H9 (cell line): ENCODE measurements at regions not wholly inside any gene's neighbourhood (a gene's known extent, or its start where the extent isn't known, plus 50 kb on each side); places are given as distances from the start of the nearest gene placed in this dataset.

ENCODE experiments used
- DNase-seq: peaks from one replicate; pipeline ENCODE4 v3.0.0-alpha.2; 2017
- H2AFZ ChIP-seq: one replicate; pipeline ENCODE4 v1.6.1; 2013; ENCODE audit warnings: mild to moderate bottlenecking, low read length, control low read depth, moderate library complexity
- H2AK5ac ChIP-seq: 2 replicates; pipeline ENCODE4 v1.6.1; 2013; ENCODE audit warnings: low read length, control low read depth, mixed read lengths; ENCODE audit not compliant: insufficient read length
- H2BK120ac ChIP-seq: one replicate; pipeline ENCODE4 v1.6.1; 2013; ENCODE audit warnings: low read depth, mild to moderate bottlenecking, low read length, control low read depth, inconsistent platforms; ENCODE audit not compliant: poor library complexity, severe bottlenecking
- H2BK12ac ChIP-seq: 2 replicates; pipeline ENCODE4 v1.6.1; 2013; ENCODE audit warnings: low read length, control low read depth, mixed read lengths, low read depth; ENCODE audit not compliant: insufficient read length
- H2BK15ac ChIP-seq: 2 replicates; pipeline ENCODE4 v1.6.1; 2013; ENCODE audit warnings: low read depth, low read length, control low read depth
- H2BK20ac ChIP-seq: one replicate; pipeline ENCODE4 v1.6.1; 2013; ENCODE audit warnings: low read depth, mild to moderate bottlenecking, low read length, control low read depth, inconsistent platforms; ENCODE audit not compliant: poor library complexity, severe bottlenecking
- H2BK5ac ChIP-seq: 2 replicates; pipeline ENCODE4 v1.6.1; 2013; ENCODE audit warnings: low read length, control low read depth, mixed read lengths; ENCODE audit not compliant: insufficient read length
- H3K14ac ChIP-seq: 2 replicates; pipeline ENCODE4 v1.6.1; 2013; ENCODE audit warnings: low read length, control low read depth; ENCODE audit not compliant: insufficient read depth
- H3K18ac ChIP-seq: 2 replicates; pipeline ENCODE4 v1.6.1; 2013; ENCODE audit warnings: low read depth, mild to moderate bottlenecking, mixed read lengths, low read length, control low read depth; ENCODE audit not compliant: insufficient read length
- H3K23ac ChIP-seq: 2 replicates; pipeline ENCODE4 v1.6.1; 2013; ENCODE audit warnings: low read length, control low read depth, mixed read lengths, low read depth; ENCODE audit not compliant: insufficient read length
- H3K23me2 ChIP-seq: 2 replicates; pipeline ENCODE4 v1.6.1; 2013; ENCODE audit warnings: low read depth, mild to moderate bottlenecking, mixed read lengths, low read length, control low read depth; ENCODE audit not compliant: insufficient read length, poor library complexity, severe bottlenecking
- H3K27ac ChIP-seq: 2 replicates; pipeline ENCODE4 v1.5.1; 2013; ENCODE audit warnings: low read length, control low read depth, mixed read lengths, low read depth; ENCODE audit not compliant: insufficient read length
- H3K27me3 ChIP-seq: 2 replicates; pipeline ENCODE4 v1.6.1; 2013; ENCODE audit warnings: low read length, control low read depth, inconsistent platforms; ENCODE audit not compliant: insufficient read depth
- H3K4ac ChIP-seq: 2 replicates; pipeline ENCODE4 v1.6.1; 2013; ENCODE audit warnings: low read depth, mild to moderate bottlenecking, control low read depth, inconsistent platforms, low read length, moderate library complexity
- H3K4me1 ChIP-seq: 2 replicates; pipeline ENCODE4 v1.6.1; 2013; ENCODE audit warnings: low read length, control low read depth, inconsistent platforms; ENCODE audit not compliant: insufficient read depth
- H3K4me2 ChIP-seq: 2 replicates; pipeline ENCODE4 v1.6.1; 2013; ENCODE audit warnings: low read length, control low read depth, mixed read lengths; ENCODE audit not compliant: insufficient read length, insufficient read depth
- H3K56ac ChIP-seq: 2 replicates; pipeline ENCODE4 v1.6.1; 2013; ENCODE audit warnings: low read depth, mild to moderate bottlenecking, mixed read lengths, low read length, control low read depth; ENCODE audit not compliant: insufficient read length
- H3K79me1 ChIP-seq: 2 replicates; pipeline ENCODE4 v1.6.1; 2013; ENCODE audit warnings: low read depth, mild to moderate bottlenecking, moderate library complexity, low read length, control low read depth, inconsistent platforms; ENCODE audit not compliant: insufficient read depth, poor library complexity, severe bottlenecking
- H3K79me2 ChIP-seq: 2 replicates; pipeline ENCODE4 v1.6.1; 2013; ENCODE audit warnings: low read length, control low read depth, inconsistent platforms; ENCODE audit not compliant: insufficient read depth
- H3K9ac ChIP-seq: 2 replicates; pipeline ENCODE4 v1.6.1; 2013; ENCODE audit warnings: low read length, control low read depth, mixed read lengths; ENCODE audit not compliant: insufficient read length; ENCODE audit errors: extremely low read depth
- H3K9me3 ChIP-seq: one replicate; pipeline ENCODE4 v1.6.1; 2013; ENCODE audit warnings: low read depth, low read length, inconsistent platforms; ENCODE audit not compliant: control insufficient read depth
- H3T11ph ChIP-seq: one replicate; pipeline ENCODE4 v1.6.1; 2013; ENCODE audit warnings: mild to moderate bottlenecking, low read length, control low read depth, inconsistent platforms
- H4K20me1 ChIP-seq: one replicate; pipeline ENCODE4 v1.6.1; 2013; ENCODE audit not compliant: control insufficient read depth, insufficient read length, insufficient read depth
- H4K5ac ChIP-seq: 2 replicates; pipeline ENCODE4 v1.6.1; 2013; ENCODE audit warnings: low read depth, mild to moderate bottlenecking, mixed read lengths, low read length, control low read depth; ENCODE audit not compliant: insufficient read length
- H4K8ac ChIP-seq: replicated peaks from 2 replicates; pipeline ENCODE4 v1.6.1; 2013; ENCODE audit warnings: low read length, control low read depth, mixed read lengths, low read depth; ENCODE audit not compliant: insufficient read length
- H4K91ac ChIP-seq: 2 replicates; pipeline ENCODE4 v1.6.1; 2013; ENCODE audit warnings: low read depth, mild to moderate bottlenecking, moderate library complexity, mixed read lengths, low read length, control low read depth; ENCODE audit not compliant: insufficient read length
- H3K27ac Mint-ChIP-seq, 3 experiments: 2 replicates in 2 of 3; 3 replicates in 1 of 3; pipeline ENCODE4 v1.8.0; 2020 to 2021; ENCODE audit warnings: mixed read lengths in 3 of 3, mild to moderate bottlenecking in 1 of 3, moderate library complexity in 1 of 3
- H3K27me3 Mint-ChIP-seq: 2 replicates; pipeline ENCODE4 v1.8.0; 2021; ENCODE audit warnings: low read depth, mild to moderate bottlenecking, moderate library complexity, mixed read lengths
- H3K36me3 Mint-ChIP-seq, 3 experiments: 2 replicates in 2 of 3; 3 replicates in 1 of 3; pipeline ENCODE4 v1.8.0; 2020 to 2021; ENCODE audit warnings: low read depth in 3 of 3, mixed read lengths in 3 of 3; ENCODE audit not compliant: insufficient read depth in 1 of 3
- H3K4me1 Mint-ChIP-seq, 2 experiments: 2 replicates each; pipeline ENCODE4 v1.8.0; 2020; ENCODE audit warnings: mixed read lengths in 2 of 2
- H3K4me3 Mint-ChIP-seq, 2 experiments: 2 replicates in 1 of 2; 3 replicates in 1 of 2; pipeline ENCODE4 v1.8.0; 2020 to 2021; ENCODE audit warnings: mild to moderate bottlenecking in 2 of 2, mixed read lengths in 2 of 2, moderate library complexity in 1 of 2
- H3K9me3 Mint-ChIP-seq, 2 experiments: 2 replicates in 1 of 2; 3 replicates in 1 of 2; pipeline ENCODE4 v1.8.0; 2020; ENCODE audit warnings: mild to moderate bottlenecking in 2 of 2, mixed read lengths in 2 of 2, moderate library complexity in 1 of 2
- CTCF ChIP-seq: fragments of 200-600 bp; sonication (generic); conservative IDR thresholded peaks from 3 replicates; pipeline ENCODE4 v1.8.0; 2021; ENCODE audit warnings: antibody characterized with exemption, mild to moderate bottlenecking
- WGBS: extraction: QIAGEN DNeasy Blood & Tissue Kit; methylation state at CpG from one replicate; pipeline ENCODE4 v1.1.7; 2013; ENCODE audit warnings: missing lambda C conversion rate, low lambda C conversion rate, mixed read lengths; ENCODE audit not compliant: insufficient read length; ENCODE audit errors: extremely low coverage; 5-methylcytosine and 5-hydroxymethylcytosine counted together

DNA sequence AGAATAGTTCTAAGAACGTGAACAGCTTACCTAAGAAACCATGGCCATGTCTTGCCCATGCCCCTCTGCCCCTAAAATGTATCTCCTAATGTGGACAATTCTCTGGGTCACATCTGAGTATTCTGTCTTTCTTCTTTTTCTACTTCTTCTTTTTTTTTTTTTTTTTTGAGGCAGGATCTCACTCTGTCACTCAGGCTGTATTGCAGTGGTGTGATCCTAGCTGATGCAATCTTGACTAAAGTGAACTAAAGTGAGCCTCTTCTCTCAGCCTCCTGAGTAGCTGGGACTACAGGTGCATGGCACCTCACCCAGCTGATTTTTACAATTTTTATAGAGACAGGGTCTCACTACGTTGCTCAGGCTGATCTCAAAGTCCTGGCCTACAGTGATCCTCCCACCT is 204.8 kb upstream of the ZPLD1 start:
- Histone ChIP-seq H2BK120ac (no peak overlapping the region), H2AK5ac (no peak overlapping the region), H3K27me3 (no peaks in the 10 kb centered on the region), H3T11ph (no peak overlapping the region), H4K8ac (no peak overlapping the region), H2BK12ac (no peak overlapping the region), H3K9ac (no peak overlapping the region), H3K9me3 (no peaks in the 10 kb centered on the region), H4K20me1 (no peaks in the 10 kb centered on the region), H3K23me2 (no peaks in the 10 kb centered on the region), H3K4me2 (no peak overlapping the region), H4K5ac (no peak overlapping the region), H3K14ac (no peak overlapping the region), H3K27ac (no peak overlapping the region), H3K79me1 (no peaks in the 10 kb centered on the region), H3K4ac (no peak overlapping the region; the same call in 1 of the 2 replicates), H2AFZ (no peak overlapping the region), H4K91ac (no peak overlapping the region), H3K79me2 (no peaks in the 10 kb centered on the region), H3K18ac (no peak overlapping the region), H3K23ac (no peak overlapping the region), H2BK20ac (no peak overlapping the region), H3K4me1 (no peaks in the 10 kb centered on the region), H2BK5ac (no peak overlapping the region), H2BK15ac (no peak overlapping the region), H3K56ac (no peak overlapping the region)
- Mint-ChIP-seq H3K4me1 (peaks cover 2 to 6% of the 10 kb centered on the region in 2 experiments; a peak in 3 of 4 replicates), H3K36me3 (no peaks in the 10 kb centered on the region), H3K4me3 (no peak overlapping the region), H3K27ac (peak overlapping the region in 1 of 3 experiments; percentile 91; a peak in 1 of 7 replicates), H3K9me3 (no peaks in the 10 kb centered on the region), H3K27me3 (no peaks in the 10 kb centered on the region)
- WGBS: no CpG with 5 or more reads among the region's 2 CpGs
- DNase-seq: no peak
- TF ChIP-seq CTCF: no peak
